ENCODE measurements at regions not wholly inside any gene's neighbourhood (a gene's known extent, or its start where the extent isn't known, plus 50 kb on each side); places are given as distances from the start of the nearest gene placed in this dataset.
"Not testable (repeated sequence)": the region's sequence is repeated elsewhere in the genome, so short reads cannot be mapped to it uniquely, and the experiment has no call there.

DNA sequence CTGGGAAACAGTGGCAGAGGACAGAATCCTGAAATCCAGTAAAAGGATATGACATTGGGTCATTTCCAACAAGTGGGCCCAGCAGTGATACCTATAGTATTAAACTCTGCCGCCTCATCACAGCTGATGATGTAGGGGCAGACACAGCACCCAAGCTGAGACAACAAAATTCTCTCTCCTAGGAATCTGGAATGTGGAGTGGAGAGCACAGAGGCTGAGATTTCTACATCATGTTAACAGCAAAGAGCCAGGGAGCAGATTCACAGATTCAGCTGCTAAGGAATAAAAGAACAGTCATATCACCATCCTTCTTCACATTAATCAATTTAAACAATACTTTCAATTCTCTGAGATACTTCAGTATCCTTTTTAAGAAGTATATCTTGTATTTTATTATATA lies 61.9 kb downstream of the CRP start:
- POLR2A ChIA-PET (ENCODE audit: low non-redundant PET): no interaction called here
- BruUV-seq (replicated peaks): no TSS peak
- no peaks in the 10 kb centered on the region for H3K4me1 ChIP-seq (ENCODE audit: insufficient read depth, low read length, poor library complexity, severe bottlenecking)
- CTCF ChIA-PET: no interaction called here
- DNase-seq (ENCODE audit: low spot score): no peak
- H3K4me3 ChIP-seq (ENCODE audit: low read depth, low read length, poor library complexity, severe bottlenecking): no peak overlapping the region
- H3K27ac ChIP-seq (ENCODE audit: low read depth, low read length, poor library complexity, severe bottlenecking): no peak overlapping the region
- H3K27me3 ChIP-seq (replicated peaks; ENCODE audit: insufficient read depth, low read depth, low read length, poor library complexity): peaks cover 35% of the 10 kb centered on the region
- TF ChIP-seq, protein P1, sequence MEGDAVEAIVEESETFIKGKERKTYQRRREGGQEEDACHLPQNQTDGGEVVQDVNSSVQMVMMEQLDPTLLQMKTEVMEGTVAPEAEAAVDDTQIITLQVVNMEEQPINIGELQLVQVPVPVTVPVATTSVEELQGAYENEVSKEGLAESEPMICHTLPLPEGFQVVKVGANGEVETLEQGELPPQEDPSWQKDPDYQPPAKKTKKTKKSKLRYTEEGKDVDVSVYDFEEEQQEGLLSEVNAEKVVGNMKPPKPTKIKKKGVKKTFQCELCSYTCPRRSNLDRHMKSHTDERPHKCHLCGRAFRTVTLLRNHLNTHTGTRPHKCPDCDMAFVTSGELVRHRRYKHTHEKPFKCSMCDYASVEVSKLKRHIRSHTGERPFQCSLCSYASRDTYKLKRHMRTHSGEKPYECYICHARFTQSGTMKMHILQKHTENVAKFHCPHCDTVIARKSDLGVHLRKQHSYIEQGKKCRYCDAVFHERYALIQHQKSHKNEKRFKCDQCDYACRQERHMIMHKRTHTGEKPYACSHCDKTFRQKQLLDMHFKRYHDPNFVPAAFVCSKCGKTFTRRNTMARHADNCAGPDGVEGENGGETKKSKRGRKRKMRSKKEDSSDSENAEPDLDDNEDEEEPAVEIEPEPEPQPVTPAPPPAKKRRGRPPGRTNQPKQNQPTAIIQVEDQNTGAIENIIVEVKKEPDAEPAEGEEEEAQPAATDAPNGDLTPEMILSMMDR (conservative IDR thresholded peaks at IDR 0.05; ENCODE audit: low read depth, low read length): no peak
- no peak for TF ChIP-seq EZH2 (IDR thresholded peaks at IDR 0.05; ENCODE audit: borderline replicate concordance, low read depth, low read length, poor library complexity, severe bottlenecking)
- no peaks in the 10 kb centered on the region for H3K36me3 ChIP-seq (ENCODE audit: insufficient read depth, low read length, poor library complexity, severe bottlenecking)
- intact Hi-C loops (cut with micrococcal nuclease; ENCODE audit: unreplicated experiment): no loop called here
- no peaks in the 10 kb centered on the region for H3K9me3 ChIP-seq (ENCODE audit: low read depth, low read length, poor library complexity, severe bottlenecking)

DNA sequence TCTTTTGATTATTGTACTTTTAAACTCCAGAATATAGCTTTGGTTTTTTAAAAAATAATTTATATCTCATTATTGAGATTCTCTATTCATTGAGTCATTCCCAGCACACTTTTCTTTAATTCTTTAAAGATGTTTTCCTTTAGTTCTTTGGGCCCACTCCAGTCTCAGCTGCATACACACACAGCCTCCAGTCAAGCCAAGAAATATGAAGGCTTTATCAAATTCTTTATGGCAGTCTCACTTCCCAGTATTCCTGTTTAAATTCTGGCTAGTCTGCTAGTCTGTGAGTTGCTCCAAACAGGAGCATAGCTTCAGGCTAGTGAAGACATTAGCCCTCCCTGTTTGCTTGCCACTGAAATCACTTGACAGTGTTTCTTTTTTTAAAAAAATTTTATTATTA lies 61.2 kb downstream of the CRP start:
- no peak overlapping the region for H3K27ac ChIP-seq (ENCODE audit: low read depth, low read length, poor library complexity, severe bottlenecking)

DNA sequence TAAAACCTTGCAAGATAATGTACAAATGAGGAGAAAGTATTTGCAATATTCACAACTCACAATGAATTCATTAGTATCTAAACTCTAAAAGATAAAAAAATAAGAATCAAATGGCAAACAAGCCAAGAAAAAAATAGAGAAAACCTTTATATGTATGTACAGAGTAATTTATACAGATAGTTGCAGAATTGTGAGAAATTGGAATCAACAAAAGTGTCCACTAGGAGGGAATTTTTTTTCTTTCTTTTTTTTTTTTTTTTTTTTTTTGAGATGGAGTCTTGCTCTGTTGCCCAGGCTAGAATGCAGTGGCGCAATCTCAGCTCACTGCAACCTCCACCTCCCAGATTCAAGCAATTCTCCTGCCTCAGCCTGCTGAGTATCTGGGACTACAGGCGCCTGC lies 56.9 kb downstream of the CRP start:
- DNase-seq (ENCODE audit: low spot score); H3K9me3 ChIP-seq (ENCODE audit: low read depth, low read length, poor library complexity, severe bottlenecking); intact Hi-C loops (cut with micrococcal nuclease; ENCODE audit: unreplicated experiment); H3K36me3 ChIP-seq (ENCODE audit: insufficient read depth, low read length, poor library complexity, severe bottlenecking); BruUV-seq (replicated peaks); H3K4me1 ChIP-seq (ENCODE audit: insufficient read depth, low read length, poor library complexity, severe bottlenecking); H3K4me3 ChIP-seq (ENCODE audit: low read depth, low read length, poor library complexity, severe bottlenecking); POLR2A ChIA-PET (ENCODE audit: low non-redundant PET); H3K27ac ChIP-seq (ENCODE audit: low read depth, low read length, poor library complexity, severe bottlenecking); CTCF ChIA-PET: not testable (repeated sequence)
- peaks cover 67% of the 10 kb centered on the region for H3K27me3 ChIP-seq (replicated peaks; ENCODE audit: insufficient read depth, low read depth, low read length, poor library complexity)

More for the DNA sequence above, 61.2 kb downstream of the CRP start:
- no peaks in the 10 kb centered on the region for H3K9me3 ChIP-seq (ENCODE audit: low read depth, low read length, poor library complexity, severe bottlenecking)
- no peak overlapping the region for H3K4me3 ChIP-seq (ENCODE audit: low read depth, low read length, poor library complexity, severe bottlenecking)
- ChIA-PET POLR2A (ENCODE audit: low non-redundant PET) (no interaction called here), CTCF (no interaction called here)
- TF ChIP-seq EZH2 (IDR thresholded peaks at IDR 0.05; ENCODE audit: borderline replicate concordance, low read depth, low read length, poor library complexity, severe bottlenecking): no peak
- TF ChIP-seq, protein P1 (conservative IDR thresholded peaks at IDR 0.05; ENCODE audit: low read depth, low read length): no peak
- peaks cover 37% of the 10 kb centered on the region for H3K27me3 ChIP-seq (replicated peaks; ENCODE audit: insufficient read depth, low read depth, low read length, poor library complexity)
- no peaks in the 10 kb centered on the region for H3K36me3 ChIP-seq (ENCODE audit: insufficient read depth, low read length, poor library complexity, severe bottlenecking)
- intact Hi-C loops (cut with micrococcal nuclease; ENCODE audit: unreplicated experiment): no loop called here
- BruUV-seq (replicated peaks): no TSS peak
- H3K4me1 ChIP-seq (ENCODE audit: insufficient read depth, low read length, poor library complexity, severe bottlenecking): no peaks in the 10 kb centered on the region
- no peak for DNase-seq (ENCODE audit: low spot score)

All from A673 (cell line).